Neural cell (in vitro differentiated cells): ENCODE measurements at regions not wholly inside any gene's neighbourhood (a gene's known extent, or its start where the extent isn't known, plus 50 kb on each side); places are given as distances from the start of the nearest gene placed in this dataset.

Experiments
- H2AFZ ChIP-seq: fragments of 200-600, 300-800 bp; sonication (generic), shearing (Covaris generic); 2 replicates; pipeline ENCODE4 v1.6.0; 2014; ENCODE audit warnings: low read depth, mild to moderate bottlenecking, antibody characterized with exemption, low read length, moderate library complexity
- H3F3A ChIP-seq: fragments of 200-600 bp; shearing (Covaris generic); 2 replicates; pipeline ENCODE4 v1.6.1; 2016; ENCODE audit warnings: mild to moderate bottlenecking, moderate library complexity, mixed read lengths, antibody characterized with exemption, low read length; ENCODE audit not compliant: insufficient read depth, poor library complexity, severe bottlenecking
- H3K27ac ChIP-seq: fragments of 200-600, 300-800 bp; sonication (generic), shearing (Covaris generic); 2 replicates; pipeline ENCODE4 v1.5.1; 2014; ENCODE audit warnings: mild to moderate bottlenecking, low read length, moderate library complexity
- H3K27me3 ChIP-seq: fragments of 300-800, 200-600 bp; sonication (generic), shearing (Covaris generic); 2 replicates; pipeline ENCODE4 v1.6.0; 2014; ENCODE audit warnings: mild to moderate bottlenecking, low read depth, low read length, moderate library complexity; ENCODE audit not compliant: insufficient read depth
- H3K36me3 ChIP-seq: fragments of 300-800, 200-600 bp; sonication (generic), shearing (Covaris generic); 2 replicates; pipeline ENCODE4 v1.5.1; 2014; ENCODE audit warnings: mild to moderate bottlenecking, antibody characterized with exemption, low read length, moderate library complexity; ENCODE audit not compliant: insufficient read depth
- H3K4me2 ChIP-seq: fragments of 300-800, 200-600 bp; sonication (generic), shearing (Covaris generic); 2 replicates; pipeline ENCODE4 v1.6.0; 2014; ENCODE audit warnings: mild to moderate bottlenecking, low read length
- H3K4me3 ChIP-seq: fragments of 300-800, 200-600 bp; sonication (generic), shearing (Covaris generic); 2 replicates; pipeline ENCODE4 v1.5.1; 2014; ENCODE audit warnings: mild to moderate bottlenecking, low read length, moderate library complexity
- H3K79me2 ChIP-seq: fragments of 200-600 bp; shearing (Covaris generic); replicated peaks from 2 replicates; pipeline ENCODE4 v1.6.0; 2014; ENCODE audit warnings: mild to moderate bottlenecking, low read length, moderate library complexity; ENCODE audit not compliant: insufficient read depth
- H3K9ac ChIP-seq: fragments of 300-800, 200-600 bp; sonication (generic), shearing (Covaris generic); 2 replicates; pipeline ENCODE4 v1.6.1; 2016; ENCODE audit warnings: mild to moderate bottlenecking, low read length, mixed read lengths
- H3K9me2 ChIP-seq: fragments of 200-600 bp; shearing (Covaris generic); 2 replicates; pipeline ENCODE4 v1.6.1; 2016; ENCODE audit warnings: mild to moderate bottlenecking, low read length, mixed read lengths; ENCODE audit not compliant: insufficient read depth
- H3K9me3 ChIP-seq: fragments of 200-600, 300-800 bp; sonication (generic), shearing (Covaris generic); 2 replicates; pipeline ENCODE4 v1.6.1; 2016; ENCODE audit warnings: mild to moderate bottlenecking, mixed run types, low read length, moderate library complexity, mixed read lengths
- H4K20me1 ChIP-seq: fragments of 200-600 bp; shearing (Covaris generic); 2 replicates; pipeline ENCODE4 v1.6.1; 2016; ENCODE audit warnings: mild to moderate bottlenecking, mixed run types; ENCODE audit not compliant: insufficient read depth
- EZH2 ChIP-seq: fragments of 200-600, 300-800 bp; shearing (Covaris generic), sonication (generic); IDR thresholded peaks from 2 replicates; pipeline ENCODE4 v1.6.1; 2014; ENCODE audit warnings: antibody characterized with exemption, low read length, borderline replicate concordance, mild to moderate bottlenecking; ENCODE audit not compliant: insufficient read depth, poor library complexity, severe bottlenecking
- MXI1 ChIP-seq: fragments of 450-650 bp; conservative IDR thresholded peaks from 2 replicates; pipeline ENCODE4 v1.6.1; 2014; ENCODE audit warnings: antibody characterized with exemption, mild to moderate bottlenecking; ENCODE audit not compliant: poor library complexity, severe bottlenecking
- POLR2AphosphoS5 ChIP-seq: IDR thresholded peaks from 2 replicates; pipeline ENCODE4 v1.6.1; 2012
- RAD21 ChIP-seq: fragments of 450-650 bp; conservative IDR thresholded peaks from 2 replicates; pipeline ENCODE4 v1.6.1; 2014; ENCODE audit warnings: antibody characterized with exemption, mild to moderate bottlenecking, moderate library complexity
- REST ChIP-seq: IDR thresholded peaks from 2 replicates; pipeline ENCODE4 v1.6.1; 2012; ENCODE audit warnings: borderline replicate concordance
- SMC3 ChIP-seq: fragments of 450-650 bp; conservative IDR thresholded peaks from 2 replicates; pipeline ENCODE4 v1.6.1; 2014; ENCODE audit warnings: antibody characterized with exemption, mild to moderate bottlenecking, moderate library complexity; ENCODE audit not compliant: poor library complexity
- TF ChIP-seq, protein P1 (sequence below): fragments of 450-650 bp; IDR thresholded peaks from 2 replicates; pipeline ENCODE4 v1.5.1; 2014; ENCODE audit warnings: antibody characterized with exemption, mild to moderate bottlenecking, moderate library complexity; ENCODE audit not compliant: poor library complexity, severe bottlenecking

DNA sequence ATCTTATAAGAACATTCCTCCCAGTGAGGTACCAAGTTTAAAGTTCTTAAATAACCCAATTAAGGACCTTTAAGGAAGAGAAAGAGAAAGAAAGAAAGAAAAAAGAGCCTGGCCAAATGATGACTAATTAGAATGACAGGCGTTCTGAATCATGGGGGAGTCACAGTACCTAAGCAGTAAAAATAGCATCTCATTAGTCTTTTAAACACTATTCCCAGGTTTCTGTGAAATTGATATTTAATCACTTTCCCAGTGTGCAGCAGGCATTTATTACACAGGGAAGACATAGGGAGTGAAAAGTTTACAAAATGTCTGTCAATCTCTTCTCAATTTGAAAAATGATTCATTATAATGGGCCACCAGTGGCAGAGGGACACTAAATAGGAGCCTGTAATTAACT lies 251.4 kb upstream of the MANEA start (continued):
- no peak for TF ChIP-seq REST

DNA sequence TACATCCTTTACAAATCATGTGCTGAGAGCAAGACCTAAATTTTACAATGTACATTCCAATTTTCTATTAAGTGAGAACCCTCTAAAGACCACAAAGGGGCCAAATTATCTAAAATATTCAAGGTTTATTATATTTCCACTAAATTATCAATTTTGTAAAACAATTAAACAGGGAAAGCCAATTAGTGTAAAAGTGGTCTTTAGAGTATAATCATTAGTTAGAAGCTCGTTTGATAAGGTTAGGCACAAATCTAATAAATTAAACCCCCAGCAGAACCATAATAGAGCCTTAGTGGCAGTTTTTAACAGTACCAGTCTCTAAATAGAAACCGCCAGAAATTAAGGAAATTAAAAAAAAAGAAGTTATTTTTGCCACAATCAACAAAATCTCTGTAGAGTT lies 249.1 kb upstream of the MANEA start:
- TF ChIP-seq EZH2 (no peak), MXI1 (no peak)
- Histone ChIP-seq H3K27ac (no peak overlapping the region), H3K4me2 (no peak overlapping the region), H3K79me2 (no peaks in the 10 kb centered on the region), H4K20me1 (no peaks in the 10 kb centered on the region), H3K27me3 (no peaks in the 10 kb centered on the region), H3K36me3 (no peaks in the 10 kb centered on the region), H3K9me3 (no peaks in the 10 kb centered on the region), H2AFZ (no peak overlapping the region), H3F3A (no peaks in the 10 kb centered on the region), H3K9me2 (no peaks in the 10 kb centered on the region), H3K4me3 (no peak overlapping the region), H3K9ac (no peak overlapping the region)

DNA sequence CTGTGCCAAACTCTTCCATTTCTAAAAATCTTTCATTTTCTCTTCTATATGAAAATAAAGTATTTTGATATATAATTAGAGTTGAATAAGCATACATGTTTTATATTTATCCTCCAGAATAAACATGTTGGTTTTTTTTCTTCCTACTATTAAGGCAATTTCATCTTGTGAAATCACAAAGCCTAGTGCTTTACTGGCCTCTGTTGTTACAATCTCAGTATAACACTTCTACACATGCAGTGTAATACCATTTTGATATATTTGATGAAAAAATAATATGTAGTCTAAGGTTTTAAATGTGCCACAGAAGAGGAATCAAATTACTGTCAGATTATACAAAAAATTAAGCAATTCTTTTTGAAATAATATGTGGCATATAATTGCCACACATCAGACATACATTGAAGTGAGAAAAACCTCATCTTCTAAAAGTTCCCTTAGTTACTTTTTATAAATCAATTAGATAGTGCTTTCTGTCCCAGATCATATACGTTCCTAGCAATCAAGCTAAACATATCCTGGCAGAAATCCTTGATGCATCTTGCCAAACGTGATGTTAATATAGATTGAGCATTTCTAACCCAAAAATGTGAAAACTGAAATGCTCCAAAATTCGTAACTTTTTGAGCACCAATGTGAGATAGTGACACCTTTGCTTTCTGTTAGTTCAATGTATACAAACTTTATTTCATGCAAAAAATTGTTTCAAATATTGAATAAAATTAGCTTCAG lies 225.1 kb upstream of the MANEA start:
- Histone ChIP-seq H3K27me3 (no peaks in the 10 kb centered on the region), H3F3A (no peaks in the 10 kb centered on the region), H3K27ac (no peak overlapping the region), H4K20me1 (no peaks in the 10 kb centered on the region), H2AFZ (no peak overlapping the region), H3K36me3 (no peaks in the 10 kb centered on the region), H3K4me3 (no peak overlapping the region), H3K4me2 (no peak overlapping the region), H3K9me3 (no peaks in the 10 kb centered on the region), H3K79me2 (no peaks in the 10 kb centered on the region), H3K9ac (no peak overlapping the region), H3K9me2 (no peaks in the 10 kb centered on the region)
- TF ChIP-seq POLR2AphosphoS5: no peak
- TF ChIP-seq RAD21: peak; percentile 84
- TF ChIP-seq SMC3: peak; percentile 73
- TF ChIP-seq, protein P1, sequence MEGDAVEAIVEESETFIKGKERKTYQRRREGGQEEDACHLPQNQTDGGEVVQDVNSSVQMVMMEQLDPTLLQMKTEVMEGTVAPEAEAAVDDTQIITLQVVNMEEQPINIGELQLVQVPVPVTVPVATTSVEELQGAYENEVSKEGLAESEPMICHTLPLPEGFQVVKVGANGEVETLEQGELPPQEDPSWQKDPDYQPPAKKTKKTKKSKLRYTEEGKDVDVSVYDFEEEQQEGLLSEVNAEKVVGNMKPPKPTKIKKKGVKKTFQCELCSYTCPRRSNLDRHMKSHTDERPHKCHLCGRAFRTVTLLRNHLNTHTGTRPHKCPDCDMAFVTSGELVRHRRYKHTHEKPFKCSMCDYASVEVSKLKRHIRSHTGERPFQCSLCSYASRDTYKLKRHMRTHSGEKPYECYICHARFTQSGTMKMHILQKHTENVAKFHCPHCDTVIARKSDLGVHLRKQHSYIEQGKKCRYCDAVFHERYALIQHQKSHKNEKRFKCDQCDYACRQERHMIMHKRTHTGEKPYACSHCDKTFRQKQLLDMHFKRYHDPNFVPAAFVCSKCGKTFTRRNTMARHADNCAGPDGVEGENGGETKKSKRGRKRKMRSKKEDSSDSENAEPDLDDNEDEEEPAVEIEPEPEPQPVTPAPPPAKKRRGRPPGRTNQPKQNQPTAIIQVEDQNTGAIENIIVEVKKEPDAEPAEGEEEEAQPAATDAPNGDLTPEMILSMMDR: peak; percentile 74
- TF ChIP-seq EZH2: no peak
